ENCODE measurements at regions not wholly inside any gene's neighbourhood (a gene's known extent, or its start where the extent isn't known, plus 50 kb on each side); places are given as distances from the start of the nearest gene placed in this dataset.

DNA sequence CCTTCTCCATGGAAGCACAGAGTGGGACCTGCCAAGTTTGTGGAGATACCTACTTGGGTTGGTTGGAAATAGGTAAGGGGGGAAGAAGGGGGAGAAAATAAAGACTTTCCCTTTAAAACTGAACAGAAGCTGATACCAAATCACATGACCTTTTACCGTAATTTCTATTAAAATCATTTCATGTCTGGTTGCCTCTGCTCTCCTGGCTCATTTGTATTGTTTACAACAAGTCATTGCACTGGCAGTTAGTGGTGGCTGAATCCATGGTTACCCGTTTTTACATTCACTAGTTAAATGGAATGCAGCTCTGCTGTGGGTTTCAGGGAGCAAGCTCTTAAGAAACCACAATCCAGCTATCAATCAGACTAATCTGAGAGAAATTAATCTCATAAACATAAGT lies 353.7 kb upstream of the ESRRG start:
- TF ChIP-seq POLR2A (IDR thresholded peaks at IDR 0.05; ENCODE audit: low read length) (no peak), GATA1 (IDR thresholded peaks at IDR 0.05; ENCODE audit: low read depth, low read length) (no peak)
